Stimulated activated naive CD4-positive, alpha-beta T cell (primary cell): ENCODE measurements at regions not wholly inside any gene's neighbourhood (a gene's known extent, or its start where the extent isn't known, plus 50 kb on each side); places are given as distances from the start of the nearest gene placed in this dataset.

Experiments used
- DNase-seq, 6 experiments: peaks; one replicate each; lab custom pipeline; 2025; lab: John Stamatoyannopoulos, UW

DNA sequence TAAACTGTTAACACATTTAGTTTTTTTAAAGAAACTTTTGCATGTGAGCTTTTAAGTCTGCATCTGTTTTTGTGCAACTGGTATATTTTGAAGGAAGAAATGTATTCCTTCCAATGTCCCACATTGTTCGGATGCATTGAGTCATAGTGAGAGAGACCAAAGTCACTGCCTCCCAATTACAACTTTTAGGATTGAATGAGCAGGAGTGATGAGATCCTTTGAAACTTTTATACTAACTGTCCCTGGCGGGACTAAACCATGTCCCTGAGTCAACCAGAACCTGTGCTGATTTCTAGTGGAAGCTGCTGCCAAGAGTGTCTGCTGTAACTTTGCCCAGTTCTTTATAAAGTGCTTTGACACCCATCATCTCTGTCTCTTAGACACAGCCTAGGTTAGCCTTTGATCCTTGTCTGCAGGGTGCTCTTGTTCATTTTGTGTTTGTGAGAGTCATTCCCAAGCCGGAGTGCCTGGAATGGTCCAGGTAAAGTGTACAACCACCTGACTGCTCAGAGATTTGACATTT is 122.7 kb downstream of the ZNF518B start:
- DNase-seq = no peak

DNA sequence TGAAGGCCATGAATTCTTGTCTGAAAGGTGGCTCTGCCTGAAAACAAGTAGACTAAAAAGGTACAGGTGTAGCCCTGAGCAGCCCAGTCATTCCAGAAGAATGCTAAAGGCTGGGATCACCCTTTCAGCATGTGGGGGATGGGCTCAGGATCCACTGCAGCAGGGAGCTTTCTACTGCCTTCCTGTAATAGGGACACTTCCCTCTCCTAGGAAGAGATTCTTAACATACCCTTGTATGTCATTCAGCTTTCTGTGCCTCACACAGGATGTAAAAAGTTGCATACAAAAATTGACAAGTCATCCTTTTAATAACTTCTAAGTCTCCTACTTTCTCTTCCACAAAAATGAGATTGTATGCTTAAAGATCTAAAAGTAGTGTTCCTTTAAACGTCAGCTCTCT is 123.3 kb downstream of the ZNF518B start:
- DNase-seq = no peak

DNA sequence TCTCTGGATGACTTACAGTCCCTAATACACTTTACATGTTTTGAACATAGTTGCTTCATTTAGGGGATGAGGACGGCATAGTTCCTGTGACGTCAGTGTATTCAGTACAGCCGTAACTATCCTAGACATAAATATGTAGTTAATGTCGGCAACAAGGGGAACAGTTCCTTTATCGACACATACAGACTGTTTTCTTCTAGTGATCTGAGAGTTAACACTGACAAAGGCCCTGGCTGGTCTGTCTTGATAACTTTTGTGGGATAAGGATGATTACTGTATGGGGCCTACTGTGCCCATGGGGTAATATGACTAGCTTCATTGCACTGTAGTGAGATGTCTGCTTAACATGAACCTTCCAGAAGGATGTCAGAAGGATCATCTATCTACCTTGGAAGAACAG is 131.2 kb downstream of the ZNF518B start:
- no peak for DNase-seq

DNA sequence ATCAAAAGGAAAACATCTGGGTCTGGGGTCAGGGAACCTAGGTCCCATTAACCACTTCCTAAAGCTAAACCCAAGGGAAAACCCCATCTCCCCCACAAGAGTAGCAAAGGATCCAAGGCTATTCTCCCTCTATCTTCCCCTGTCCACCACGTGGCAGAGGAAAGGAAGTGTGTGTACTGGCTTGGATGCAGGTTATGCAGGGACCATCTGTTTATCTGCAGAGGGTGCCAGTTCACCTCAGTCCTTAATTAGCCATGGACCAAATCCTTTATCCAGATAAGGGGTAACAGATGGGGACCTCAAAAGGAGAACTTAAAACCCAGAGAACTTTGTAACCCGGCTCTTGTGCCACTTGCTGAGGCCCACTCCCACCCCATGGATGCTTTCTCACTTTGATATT is 135.3 kb downstream of the ZNF518B start:
- DNase-seq = no peak

DNA sequence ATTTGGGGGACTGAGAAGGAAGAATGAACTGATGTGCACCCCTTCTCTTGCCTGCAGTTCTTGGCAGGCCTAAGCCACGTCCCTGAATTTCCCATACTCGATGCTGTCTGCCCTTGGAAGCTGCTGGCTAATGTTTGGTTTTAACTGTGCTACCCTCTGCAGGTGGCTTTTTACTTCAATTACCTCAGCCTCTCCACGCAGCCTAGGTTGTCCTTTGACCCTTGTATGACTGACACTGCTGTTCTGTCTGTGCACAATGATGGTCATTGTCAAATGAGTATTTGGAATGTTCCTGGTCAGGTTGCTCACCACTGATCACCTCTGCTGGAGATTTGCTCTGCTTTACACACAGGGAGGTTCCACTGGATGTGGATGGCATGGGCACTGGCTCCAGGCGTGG is 137.1 kb downstream of the ZNF518B start:
- no peak for DNase-seq

DNA sequence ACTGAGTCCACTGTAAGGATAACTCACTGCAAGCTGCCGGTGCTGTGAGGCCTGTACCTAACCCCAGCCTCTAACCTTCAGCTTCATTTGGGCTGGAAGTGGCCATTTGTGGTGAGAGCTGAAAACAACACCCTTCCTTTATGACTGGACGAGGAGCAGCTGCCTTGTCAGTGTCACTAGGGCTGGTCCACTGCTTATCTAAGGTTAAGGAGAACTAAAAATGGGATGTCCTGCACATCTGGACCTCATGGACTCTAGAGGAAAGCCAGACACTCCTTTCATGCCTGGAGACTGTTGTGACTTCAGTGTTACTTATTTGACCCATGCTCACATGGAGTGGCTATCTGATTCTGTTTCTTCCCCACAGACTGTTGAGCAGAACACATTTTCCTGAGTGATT is 139.9 kb downstream of the ZNF518B start:
- no peak for DNase-seq

DNA sequence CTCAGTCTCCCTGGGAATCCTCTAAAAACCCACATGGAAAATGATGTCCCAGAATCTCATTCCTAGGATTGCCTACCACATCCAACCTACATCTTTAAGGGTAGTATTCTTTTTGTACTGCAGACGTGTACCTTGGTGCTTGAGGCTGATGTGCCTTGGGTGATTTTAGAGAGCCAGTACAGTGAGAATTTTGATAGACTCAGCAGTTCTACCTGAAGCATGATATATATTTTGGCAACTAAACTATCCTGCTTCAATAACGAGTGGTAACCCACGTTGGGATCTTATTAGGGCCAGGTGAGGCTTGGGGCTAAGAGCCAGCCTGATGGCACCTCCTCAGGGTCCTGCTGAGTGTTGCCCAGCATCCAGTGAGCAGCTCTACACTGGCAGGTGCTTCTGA is 140.4 kb downstream of the ZNF518B start:
- DNase-seq = no peak

DNA sequence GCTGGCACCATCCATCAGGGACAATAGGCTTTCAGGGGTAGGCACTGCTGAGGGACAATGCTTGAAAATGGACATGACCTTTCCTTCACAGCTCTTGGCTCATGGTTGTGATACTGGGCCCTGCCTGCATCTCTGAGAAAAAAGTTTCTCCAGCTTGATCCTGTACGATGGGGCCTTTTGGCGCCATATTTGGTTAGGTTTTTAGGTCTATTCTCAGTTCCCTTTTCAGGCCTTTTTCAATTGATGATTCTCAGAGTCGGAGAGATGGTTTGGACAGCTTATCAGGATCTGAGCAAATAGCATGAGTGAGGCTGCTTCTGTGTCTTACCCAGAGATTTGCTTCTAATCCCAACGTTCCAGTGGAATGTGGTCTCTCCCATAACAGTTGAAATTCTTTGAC is 141.6 kb downstream of the ZNF518B start:
- no peak for DNase-seq

DNA sequence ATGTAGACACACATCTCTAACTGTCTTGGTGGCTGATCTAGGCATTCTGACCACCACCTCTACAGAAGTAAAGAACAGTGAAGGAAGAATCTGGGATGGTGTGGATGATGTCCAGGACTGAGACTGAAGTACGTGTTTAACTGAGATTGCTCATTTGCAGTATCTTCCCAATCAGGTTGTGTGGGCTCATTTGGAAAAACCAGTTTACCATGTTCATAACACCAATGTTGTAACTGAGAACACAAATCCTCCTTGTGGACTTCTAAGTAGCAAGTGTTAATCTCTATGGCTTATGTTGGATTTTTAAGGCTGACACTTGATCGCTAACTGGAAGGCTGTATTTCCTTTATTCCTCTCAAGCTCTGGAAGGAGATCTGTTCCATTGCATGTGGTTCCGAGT is 144.7 kb downstream of the ZNF518B start:
- no peak for DNase-seq

DNA sequence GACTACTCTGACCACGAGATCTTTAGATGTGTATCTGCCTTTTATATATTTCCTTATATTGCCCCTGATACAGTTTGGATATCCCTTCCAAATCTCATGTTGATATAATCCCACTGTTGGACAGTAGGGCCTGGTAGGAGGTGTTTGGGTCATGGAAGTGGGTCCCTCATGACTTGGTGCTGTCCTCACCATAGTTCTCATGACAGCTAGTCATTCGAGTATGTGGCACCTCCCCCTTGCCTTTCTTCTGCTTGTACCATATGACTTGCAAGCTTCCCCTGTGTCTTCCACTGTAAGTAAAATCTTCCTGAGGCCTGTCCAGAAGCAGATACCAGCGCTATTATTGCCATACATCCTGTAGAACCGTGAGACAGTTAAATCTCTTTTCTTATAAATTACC is 145.3 kb downstream of the ZNF518B start:
- no peak for DNase-seq

DNA sequence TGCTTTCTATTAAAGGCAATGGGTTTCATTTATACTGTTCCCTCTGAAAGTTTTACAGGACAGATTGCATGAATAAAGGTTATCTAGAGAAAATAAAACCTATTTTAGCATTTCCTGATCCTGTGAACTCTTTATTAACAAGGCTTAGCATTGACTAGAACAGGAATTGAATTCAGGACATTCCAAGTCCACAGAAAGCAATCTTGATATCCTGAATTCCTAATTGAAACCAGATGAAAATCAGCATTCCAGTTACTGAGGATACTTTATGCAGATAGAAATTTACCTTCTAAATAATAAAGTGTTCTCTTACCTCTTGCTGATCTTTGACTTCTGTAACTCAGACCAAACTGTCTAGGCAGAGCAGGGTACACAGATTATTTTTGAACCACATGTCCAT is 151.4 kb downstream of the ZNF518B start:
- DNase-seq = no peak

DNA sequence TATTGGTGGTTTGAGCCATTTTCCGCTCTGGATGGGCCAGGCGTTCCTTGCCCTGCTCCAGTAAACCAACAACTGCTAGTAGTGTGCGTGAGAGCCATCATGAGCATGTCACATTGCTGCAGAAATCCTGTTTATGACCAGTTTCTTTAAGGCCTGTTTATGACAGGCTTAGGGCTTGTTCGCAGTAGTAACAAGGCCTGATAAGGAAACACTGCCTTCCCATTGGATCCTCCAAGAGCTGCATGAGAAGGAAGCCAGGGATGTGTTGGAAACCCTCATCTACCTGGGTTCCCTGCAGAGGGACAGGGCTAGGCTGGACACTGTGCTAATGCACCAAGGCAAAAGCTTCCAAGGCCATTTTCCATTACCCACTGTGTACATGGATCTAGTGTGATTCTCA is 153.9 kb downstream of the ZNF518B start:
- no peak for DNase-seq

DNA sequence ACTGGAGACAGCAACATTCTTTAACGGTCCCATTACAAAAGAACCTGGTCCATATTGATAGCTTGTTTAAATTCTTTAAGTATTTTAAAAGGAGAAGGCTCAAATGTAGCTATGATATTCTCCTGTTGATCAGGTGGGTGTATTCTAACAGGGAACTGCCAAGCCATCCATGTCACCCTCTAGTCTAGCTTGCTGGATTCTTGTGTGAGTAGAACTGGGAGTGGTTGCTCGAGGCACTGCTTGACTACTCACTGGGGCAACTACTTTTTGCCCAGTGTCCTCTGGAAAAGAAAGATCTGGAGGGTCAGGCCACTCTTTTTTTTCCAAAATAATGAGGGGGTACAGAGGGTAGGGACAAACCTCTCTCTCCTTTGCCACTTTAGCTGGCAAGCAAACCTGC is 155.1 kb downstream of the ZNF518B start:
- no peak for DNase-seq

DNA sequence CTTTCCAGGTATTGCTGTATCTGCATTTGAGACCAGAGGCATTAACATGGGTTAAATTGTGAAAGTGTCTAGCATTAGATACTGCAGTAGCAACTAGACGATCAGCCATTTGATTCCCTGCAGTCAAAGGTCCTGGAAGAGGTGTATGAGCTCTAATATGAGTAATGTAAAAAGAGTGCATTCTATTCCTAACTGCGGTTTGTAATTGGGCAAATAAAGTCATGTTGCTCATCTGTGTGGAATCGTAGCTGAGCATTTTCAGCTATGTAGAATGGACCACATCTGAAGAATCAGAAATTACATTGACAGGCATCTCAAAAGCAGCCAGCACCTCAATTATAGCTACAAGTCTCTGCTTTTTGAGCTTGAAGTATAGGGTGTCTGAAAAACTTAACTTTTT is 157.6 kb downstream of the ZNF518B start:
- no peak for DNase-seq

DNA sequence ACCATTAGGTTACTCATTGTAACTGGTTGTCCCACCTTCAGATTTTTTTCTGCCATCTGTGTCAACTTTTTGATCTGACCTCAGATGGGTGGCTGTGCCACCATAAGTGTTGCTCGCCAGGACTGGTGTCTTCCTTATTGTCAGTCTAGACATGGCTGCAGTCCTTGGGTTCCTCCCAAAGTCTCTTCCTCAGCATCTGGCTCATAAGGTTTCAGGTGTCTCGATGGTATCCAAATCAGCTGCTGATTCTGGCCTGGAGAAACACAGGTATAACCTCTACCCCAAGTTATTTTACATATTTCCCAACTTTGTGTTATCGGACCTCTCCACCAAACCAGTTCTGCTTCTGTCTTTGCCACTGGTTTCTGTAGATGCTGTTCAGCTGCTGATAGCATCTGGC is 158.5 kb downstream of the ZNF518B start:
- no peak for DNase-seq

DNA sequence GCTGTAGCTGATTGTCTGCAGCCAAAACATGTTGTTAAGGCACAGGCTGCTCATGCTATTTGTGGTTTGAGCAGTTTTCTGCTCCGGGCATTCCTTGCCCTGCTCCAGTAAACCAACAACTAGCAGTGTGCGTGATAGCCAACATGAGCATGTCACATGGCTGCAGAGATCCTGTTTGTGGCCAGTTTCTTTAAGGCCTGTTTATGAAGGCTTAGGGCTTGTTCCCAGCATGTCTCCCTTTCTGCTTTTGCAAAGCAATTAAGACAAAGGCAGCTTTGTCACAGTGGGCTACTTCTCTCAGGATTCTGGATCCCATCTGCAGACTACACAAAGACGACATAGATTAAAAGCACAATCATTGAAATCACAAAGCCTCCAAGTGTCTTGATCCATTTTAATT is 160.5 kb downstream of the ZNF518B start:
- no peak for DNase-seq

DNA sequence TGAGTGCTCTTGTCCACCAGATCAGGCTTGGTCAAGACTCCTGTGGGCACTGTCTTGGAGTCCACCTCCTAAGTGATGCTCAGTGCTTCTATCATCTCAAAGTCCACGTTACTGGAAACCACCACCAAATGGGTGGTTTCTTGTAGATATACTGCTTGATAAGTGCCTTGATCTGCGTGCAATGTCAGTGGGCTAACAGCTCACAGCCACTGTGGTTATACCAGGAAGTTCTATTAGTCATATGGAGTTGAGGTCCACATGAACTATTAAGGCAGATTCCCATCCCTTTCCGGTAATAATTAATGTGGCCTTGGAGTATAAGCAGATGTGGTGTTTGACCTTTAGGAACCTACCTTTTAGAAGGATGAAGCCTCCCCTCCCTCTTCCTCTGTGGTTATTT is 161.9 kb downstream of the ZNF518B start:
- no peak for DNase-seq

DNA sequence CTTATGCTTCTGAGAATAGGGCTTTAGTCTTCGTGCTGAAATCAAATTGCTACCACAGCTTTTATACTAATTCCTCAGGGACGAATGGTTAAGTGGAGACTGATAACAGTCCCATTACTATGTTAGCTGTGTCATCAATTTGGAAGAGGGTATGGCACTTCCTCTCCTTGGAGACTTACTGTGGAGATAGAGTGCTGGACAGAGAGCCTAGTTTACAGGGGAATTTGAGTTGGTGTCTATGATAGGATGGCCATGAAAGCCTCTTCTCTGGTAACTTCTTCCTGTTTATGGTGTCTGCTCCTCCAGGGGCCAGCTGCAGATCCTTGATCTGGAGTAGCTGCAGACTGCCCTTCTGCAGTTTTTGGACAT is 167.7 kb downstream of the ZNF518B start:
- DNase-seq = no peak

DNA sequence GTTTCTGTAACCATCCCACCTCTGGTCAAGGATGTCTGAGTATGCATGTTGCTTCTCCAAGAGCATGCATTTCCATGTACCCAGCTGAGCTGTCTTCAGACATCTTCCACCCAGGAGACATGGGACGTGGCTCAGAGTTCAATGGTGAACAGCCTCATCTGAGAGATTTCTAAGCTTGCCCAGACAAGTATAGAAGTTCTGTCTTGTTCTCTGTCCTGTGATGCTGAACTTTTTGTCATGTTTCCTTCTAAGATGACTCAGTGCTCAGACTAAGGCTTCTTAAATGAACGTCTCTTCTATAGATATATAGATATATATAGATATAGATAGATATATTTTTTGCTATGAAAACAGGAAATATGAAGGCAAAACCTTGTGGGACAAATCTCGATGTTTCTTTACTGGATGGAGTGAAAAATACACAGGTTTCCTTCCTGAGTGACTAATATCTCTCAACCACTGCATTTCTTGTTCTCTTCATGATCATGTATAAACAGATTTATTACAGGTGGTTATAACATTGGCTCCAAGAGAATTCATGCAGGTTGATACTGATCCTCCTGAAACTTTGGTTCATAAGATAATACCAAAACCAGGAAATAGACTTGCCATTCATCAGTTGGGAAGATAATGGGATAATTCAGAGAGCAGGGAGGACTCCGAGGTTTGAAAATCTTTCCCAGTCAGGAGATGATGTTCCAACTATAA is 168.2 kb downstream of the ZNF518B start:
- no peak for DNase-seq

DNA sequence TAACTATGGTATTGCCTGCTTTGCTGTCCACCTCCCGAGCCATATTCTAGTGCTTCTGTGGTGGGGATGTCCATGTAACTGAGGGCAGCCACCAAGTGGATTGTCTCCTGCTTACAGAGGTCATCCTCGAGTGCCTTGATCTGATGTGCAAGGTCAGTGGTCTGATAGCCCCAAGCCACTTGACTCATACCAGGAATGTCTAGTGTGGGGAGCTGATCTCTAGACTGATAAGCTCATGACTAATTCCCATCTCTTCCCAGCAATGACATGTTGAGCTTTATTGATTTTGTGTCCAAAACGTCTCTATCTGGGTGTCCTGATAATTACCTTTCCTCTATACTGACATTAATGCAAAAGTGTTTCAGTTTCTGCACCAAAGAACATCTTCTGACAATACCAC is 168.4 kb upstream of the WDR1 start:
- DNase-seq = no peak

DNA sequence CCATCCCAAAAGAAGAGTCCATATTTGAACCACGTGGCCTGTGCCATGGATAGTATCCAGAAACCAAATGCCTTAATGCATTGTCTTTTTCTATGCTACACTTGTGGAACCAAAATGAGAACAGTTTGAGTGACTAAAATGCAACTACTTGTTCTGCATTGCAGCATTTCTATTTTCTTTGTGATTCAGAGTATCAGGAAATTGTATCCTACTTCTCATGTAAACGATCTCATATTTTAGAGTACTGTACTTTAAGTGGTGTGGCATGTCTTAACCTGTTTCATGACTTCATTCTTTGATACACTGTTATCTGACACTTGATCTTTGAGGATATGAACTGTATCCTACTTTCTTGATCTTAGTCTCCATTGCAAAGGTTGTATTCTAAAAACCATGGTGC is 167.2 kb upstream of the WDR1 start:
- no peak for DNase-seq

DNA sequence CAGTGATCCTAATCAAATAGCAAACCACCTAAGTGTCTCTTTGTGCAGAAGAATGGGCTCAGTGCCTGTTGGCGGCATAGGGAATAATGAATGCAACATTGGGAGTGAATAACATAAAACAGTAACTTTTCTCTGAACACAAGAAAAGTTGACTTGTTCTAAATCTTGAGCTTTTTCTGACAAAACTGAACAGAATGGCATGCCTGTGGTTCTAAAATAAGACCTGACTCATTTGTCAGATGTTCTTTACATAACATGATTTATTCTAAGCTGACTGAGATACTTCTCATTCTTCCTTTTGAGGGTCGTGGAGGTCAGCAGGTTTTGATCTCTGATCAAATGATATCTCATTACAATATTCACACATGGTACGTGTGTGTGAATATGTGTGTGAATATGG is 165.4 kb upstream of the WDR1 start:
- no peak for DNase-seq

DNA sequence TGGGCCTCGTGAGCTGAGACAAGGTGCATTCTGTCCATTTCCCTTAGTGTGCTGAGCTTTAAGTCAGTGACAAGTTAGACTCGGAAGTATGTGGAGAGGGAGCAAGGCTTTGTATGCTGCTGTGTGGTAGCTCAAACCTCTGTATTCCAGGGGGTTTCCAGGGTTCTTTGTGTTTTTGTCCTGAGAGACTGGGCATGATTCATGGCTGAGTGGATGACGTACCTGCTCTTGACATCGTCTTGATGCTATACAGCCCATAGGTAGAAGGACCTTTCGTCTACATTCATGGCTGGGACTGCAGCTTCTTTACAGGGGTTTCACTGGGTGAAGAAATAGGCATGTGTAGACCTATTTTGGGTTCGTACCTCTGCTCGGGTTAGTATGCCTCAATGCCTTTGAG is 162.7 kb upstream of the WDR1 start:
- no peak for DNase-seq

DNA sequence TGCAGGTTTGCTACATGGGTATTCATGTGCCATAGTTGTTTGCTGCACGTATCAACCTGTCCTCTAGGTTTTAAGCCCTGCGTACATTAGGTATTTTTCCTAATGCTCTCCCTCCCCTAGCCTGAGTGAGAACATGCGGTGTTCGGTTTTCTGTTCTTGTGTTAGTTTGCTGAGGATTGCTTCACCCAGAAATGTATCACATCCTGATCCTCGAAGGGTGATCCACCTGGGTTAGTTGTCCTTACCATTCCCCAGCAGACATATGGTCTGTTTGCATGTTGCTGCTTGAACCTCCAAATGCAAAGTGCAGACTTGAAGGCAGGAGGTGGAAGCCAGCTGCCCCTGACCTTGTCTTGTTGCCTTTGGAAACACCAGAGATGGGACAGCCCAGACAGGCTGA is 161.5 kb upstream of the WDR1 start:
- no peak for DNase-seq

DNA sequence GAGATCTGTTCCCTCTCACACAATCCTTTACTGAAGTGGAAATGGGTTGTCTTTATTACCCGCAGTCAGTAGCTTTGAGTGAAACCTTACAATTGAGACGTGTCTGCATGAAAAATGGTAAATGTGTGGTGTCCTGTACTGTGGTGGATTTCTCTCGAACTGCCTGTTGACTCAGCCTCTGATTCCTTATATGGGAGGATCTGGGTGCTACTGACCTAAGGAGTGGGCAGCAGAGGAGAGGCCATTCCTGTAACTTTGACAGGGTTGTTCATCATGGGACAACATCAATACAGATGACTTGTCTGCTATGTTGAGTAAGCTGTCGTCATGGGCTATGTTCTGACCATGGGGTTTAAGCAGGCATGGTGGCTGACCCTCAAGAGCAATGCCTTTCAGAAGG is 159.6 kb upstream of the WDR1 start:
- no peak for DNase-seq
